Lung (tissue), 11 donors: ENCODE measurements at regions not wholly inside any gene's neighbourhood (a gene's known extent, or its start where the extent isn't known, plus 50 kb on each side); places are given as distances from the start of the nearest gene placed in this dataset.

Experiments
- ATAC-seq: fragments of 200-7000 bp; cut with Tn5 transposase; one replicate; pipeline ENCODE4 v1.9.1; 2020; ENCODE audit warnings: moderate number of reproducible peaks; ENCODE audit not compliant: insufficient read depth, low FRiP score
- DNase-seq, 3 donors: peaks; one replicate each; pipeline ENCODE4 v3.0.0-alpha.2; 2013 to 2017
- H3K27ac ChIP-seq, 2 donors: one replicate each; pipeline ENCODE4 v1.5.1; 2013; ENCODE audit warnings: mild to moderate bottlenecking in 2 of 2, moderate library complexity in 2 of 2, control low read depth in 1 of 2, inconsistent platforms in 1 of 2, low read depth in 1 of 2, low read length in 1 of 2
- H3K27me3 ChIP-seq, 3 donors: one replicate each; pipeline ENCODE4 v1.5.1; 2013; ENCODE audit warnings: low read length in 2 of 3; ENCODE audit not compliant: control insufficient read depth in 3 of 3, insufficient read depth in 3 of 3
- H3K36me3 ChIP-seq, 4 donors: one replicate each; pipeline ENCODE4 v1.5.1; 2013; ENCODE audit warnings: low read length in 4 of 4, mild to moderate bottlenecking in 1 of 4, moderate library complexity in 1 of 4; ENCODE audit not compliant: control insufficient read depth in 4 of 4, insufficient read depth in 4 of 4
- H3K4me1 ChIP-seq, 5 donors: one replicate each; pipeline ENCODE4 v1.5.1; 2013; ENCODE audit warnings: low read length in 5 of 5, mild to moderate bottlenecking in 2 of 5, moderate library complexity in 1 of 5; ENCODE audit not compliant: control insufficient read depth in 5 of 5, insufficient read depth in 5 of 5
- H3K4me3 ChIP-seq: one replicate; pipeline ENCODE4 v1.5.1; 2013; ENCODE audit warnings: mild to moderate bottlenecking, control low read depth, moderate library complexity
- H3K9ac ChIP-seq, 2 donors: one replicate each; pipeline ENCODE4 v1.5.1; 2013; ENCODE audit warnings: low read length in 2 of 2, control low read depth in 1 of 2; ENCODE audit not compliant: insufficient read depth in 1 of 2
- H3K9me3 ChIP-seq, 4 donors: one replicate each; pipeline ENCODE4 v1.5.1; 2013; ENCODE audit warnings: low read length in 3 of 4, mild to moderate bottlenecking in 1 of 4, moderate library complexity in 1 of 4; ENCODE audit not compliant: control insufficient read depth in 4 of 4, insufficient read depth in 3 of 4
- CTCF ChIP-seq: IDR thresholded peaks from 2 replicates; pipeline ENCODE4 v1.5.1; 2012; ENCODE audit warnings: mild to moderate bottlenecking; ENCODE audit errors: control extremely low read depth, extremely low read depth
- WGBS, 2 donors: extraction: QIAGEN DNeasy Blood & Tissue Kit; methylation state at CpG; one replicate each; pipeline ENCODE4 v1.1.7; 2013; 5-methylcytosine and 5-hydroxymethylcytosine counted together
- donor health status: control.
- donor health status: control.
- donor health status: Bipolar disorder and iron deficiency.
- donor health status: healthy.
- donor health status: DM: yes; HTN: yes; CAD: no.

GRCh38 chr13:64528838-64529237 is 2701.3 kb downstream of the PCDH9 start:
- WGBS, 2 donors, result 59 to 69% methylated on average over 1 of the region's 1 CpG
- Histone ChIP-seq H3K9ac (no peak overlapping the region), H3K4me1 (no peaks in the 10 kb centered on the region), H3K4me3 (no peak overlapping the region), H3K27ac (no peak overlapping the region), H3K36me3 (no peaks in the 10 kb centered on the region), H3K27me3 (no peaks in the 10 kb centered on the region), H3K9me3 (no peaks in the 10 kb centered on the region)
- TF ChIP-seq CTCF, result no peak
- no peak for ATAC-seq
- DNase-seq, result no peak

GRCh38 chr13:64527561-64527960 is 2702.6 kb downstream of the PCDH9 start:
- WGBS, 2 donors, result 92 to 96% methylated on average over 2 of the region's 2 CpGs
- no peak for TF ChIP-seq CTCF
- no peak overlapping the region for H3K4me3 ChIP-seq
- no peaks in the 10 kb centered on the region for H3K9me3 ChIP-seq
- no peak overlapping the region for H3K9ac ChIP-seq
- DNase-seq, result no peak
- H3K4me1 ChIP-seq, result no peaks in the 10 kb centered on the region
- ATAC-seq, result no peak
- H3K36me3 ChIP-seq, result no peaks in the 10 kb centered on the region
- H3K27me3 ChIP-seq, result no peaks in the 10 kb centered on the region
- H3K27ac ChIP-seq, result no peak overlapping the region

- H3K27ac ChIP-seq, result no peak overlapping the region
- no peak for DNase-seq
- no peak overlapping the region for H3K9ac ChIP-seq
- no peaks in the 10 kb centered on the region for H3K36me3 ChIP-seq
- H3K4me3 ChIP-seq, result no peak overlapping the region
- peaks cover 0 to 2% (median 0%) of the 10 kb centered on the region in 4 donors for H3K9me3 ChIP-seq
- TF ChIP-seq CTCF, result no peak
- 91 to 92% methylated on average over 15 of the region's 15 CpGs for WGBS, 2 donors
- H3K4me1 ChIP-seq, result no peaks in the 10 kb centered on the region
- ATAC-seq, result no peak
- no peaks in the 10 kb centered on the region for H3K27me3 ChIP-seq
Observed at GRCh38 chr13:64525687-64526086, 2704.4 kb downstream of the PCDH9 start.

GRCh38 chr13:64510747-64511146 is 2719.4 kb downstream of the PCDH9 start:
- no peak for DNase-seq
- ATAC-seq, result no peak
- Histone ChIP-seq H3K27ac (no peak overlapping the region), H3K36me3 (no peaks in the 10 kb centered on the region), H3K27me3 (no peaks in the 10 kb centered on the region), H3K4me3 (no peak overlapping the region), H3K9me3 (no peaks in the 10 kb centered on the region), H3K4me1 (no peaks in the 10 kb centered on the region), H3K9ac (no peak overlapping the region)
- no peak for TF ChIP-seq CTCF
- 70 to 81% methylated on average over 2 of the region's 2 CpGs for WGBS, 2 donors
